CD4-positive, alpha-beta T cell treated with Interleukin-6 for 4 hours (primary cell): ENCODE measurements at regions not wholly inside any gene's neighbourhood (a gene's known extent, or its start where the extent isn't known, plus 50 kb on each side); places are given as distances from the start of the nearest gene placed in this dataset.

ENCODE experiments used
- DNase-seq: peaks from one replicate; pipeline ENCODE4 v3.0.0-alpha.2; 2020; ENCODE audit warnings: mixed read lengths

DNA sequence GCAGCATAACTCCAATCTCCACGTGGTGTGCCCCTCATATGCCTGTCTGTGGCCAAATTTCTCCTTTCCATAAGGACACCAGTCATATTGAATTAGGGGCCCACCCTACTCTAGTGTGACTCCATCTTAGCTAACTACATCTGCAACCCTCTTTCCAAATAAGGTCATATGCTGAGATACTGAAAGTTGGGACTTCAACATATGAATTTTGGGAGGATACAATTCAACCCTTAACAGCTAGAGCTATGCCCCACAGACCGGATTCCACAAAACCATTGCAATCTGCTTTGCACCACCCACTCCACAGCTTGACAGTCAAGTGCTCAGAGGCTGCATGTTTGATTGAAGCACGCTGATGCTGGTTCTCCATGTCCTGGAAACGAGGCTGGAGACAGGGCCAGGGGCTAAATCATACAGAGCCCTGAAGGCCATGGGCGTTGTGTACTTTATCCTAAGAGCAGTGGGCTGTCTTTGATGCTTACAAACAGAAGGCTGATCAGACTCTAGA lies 122.8 kb downstream of the MTX3 start:
- no peak for DNase-seq

DNA sequence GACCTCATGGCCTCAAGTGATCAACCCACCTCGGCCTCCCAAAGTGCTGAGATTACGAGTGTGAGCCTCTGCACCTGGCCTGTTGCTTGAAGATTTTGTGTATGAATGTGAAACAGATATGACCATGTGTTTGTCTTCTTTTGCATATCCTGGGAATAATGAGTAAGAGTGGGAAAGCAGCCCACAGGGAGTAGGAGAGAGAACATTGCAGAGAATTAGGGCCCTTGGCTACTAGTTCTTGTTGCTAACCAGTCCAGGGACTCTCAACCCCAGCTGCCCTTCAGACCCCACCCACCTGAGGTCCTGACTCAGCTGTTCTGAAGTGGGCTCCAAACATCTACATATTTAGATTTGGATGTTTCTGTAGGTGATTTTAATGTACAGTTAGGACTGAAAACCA lies 125.5 kb downstream of the MTX3 start:
- no peak for DNase-seq

DNA sequence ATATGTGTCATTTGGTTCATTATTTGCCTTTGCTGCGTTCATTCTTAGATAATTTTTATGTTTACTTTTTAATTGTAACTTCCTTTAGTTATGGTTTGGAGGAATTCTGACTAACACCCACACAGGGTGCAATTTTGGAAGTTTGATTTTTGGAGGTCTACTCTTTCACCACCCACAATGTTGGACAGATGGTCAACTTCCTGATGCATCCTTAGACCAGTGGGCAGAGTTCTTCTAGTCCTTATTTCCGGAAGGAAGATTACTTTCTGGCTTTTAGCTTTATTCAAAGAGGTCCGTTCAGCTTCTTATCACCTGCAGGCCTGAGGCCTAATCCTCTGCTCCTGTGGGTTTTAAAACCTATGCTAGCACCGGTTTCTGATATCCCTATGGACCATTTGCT lies 126.7 kb downstream of the MTX3 start:
- no peak for DNase-seq

DNA sequence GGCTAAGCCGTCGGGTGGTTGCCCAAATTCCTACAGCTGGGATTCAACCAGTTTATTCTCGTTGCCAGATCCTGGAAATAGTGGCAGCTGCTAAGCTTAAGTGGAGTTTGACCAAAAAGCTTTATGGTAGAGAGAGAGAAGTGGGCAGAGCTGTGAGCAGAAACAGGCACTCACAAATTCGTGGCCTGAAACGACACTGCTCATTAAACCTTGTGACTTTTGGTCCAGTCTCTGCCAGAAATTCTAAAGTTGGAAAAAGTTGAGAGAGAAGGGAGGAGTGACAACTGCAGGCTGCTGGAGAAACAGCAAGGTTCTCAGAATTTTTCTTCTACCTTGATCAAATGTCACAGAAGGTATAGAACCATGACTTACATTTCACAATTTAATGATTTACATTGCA lies 131.5 kb downstream of the MTX3 start:
- no peak for DNase-seq

DNA sequence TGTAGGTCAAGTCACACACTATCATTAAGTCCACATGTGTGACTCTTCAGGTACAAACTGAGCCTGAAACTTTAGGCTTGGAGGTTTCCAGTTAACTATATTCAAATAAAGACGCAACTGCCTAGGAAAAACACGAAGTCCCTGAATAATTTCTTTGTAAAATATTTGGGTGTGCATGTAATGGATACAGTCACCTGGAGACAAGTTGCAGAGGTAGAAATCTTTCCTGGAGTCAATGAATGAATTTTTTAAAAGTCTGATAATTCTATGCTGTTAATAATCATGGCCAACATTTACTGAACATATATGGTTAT lies 132.7 kb downstream of the MTX3 start:
- DNase-seq: no peak

DNA sequence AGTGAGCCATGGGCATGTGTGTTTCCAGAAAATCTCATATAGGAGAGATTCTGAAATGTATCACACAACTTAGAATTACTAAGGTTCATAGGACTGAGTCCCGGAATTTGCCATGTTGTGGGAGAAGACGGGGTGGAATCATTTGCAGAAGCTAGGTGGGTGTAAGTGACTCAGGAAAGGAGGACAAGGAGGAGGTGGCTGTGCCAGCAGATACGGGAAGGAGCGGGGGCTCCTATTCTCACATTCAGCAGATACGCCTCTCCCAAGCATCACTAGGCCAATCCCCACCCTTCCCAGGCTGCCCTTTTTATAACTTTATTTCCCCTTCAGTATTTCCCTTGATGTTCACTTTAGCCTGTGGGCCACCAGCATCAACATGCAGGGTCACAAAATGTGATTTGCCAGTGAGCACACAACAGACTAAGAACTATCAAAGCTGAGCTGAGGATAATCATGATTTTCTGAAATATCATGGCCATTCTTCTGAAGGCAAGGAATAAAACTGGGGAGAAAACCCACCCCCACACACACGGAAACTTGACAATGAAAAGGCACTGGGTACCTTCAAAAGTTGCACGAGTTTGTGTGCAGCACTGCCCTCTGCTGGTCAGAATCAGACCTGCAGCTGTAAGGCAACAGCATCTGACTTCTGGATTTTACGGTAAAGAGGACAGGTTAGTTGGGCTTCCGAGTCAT lies 133.2 kb downstream of the MTX3 start:
- peak; percentile 81 for DNase-seq

DNA sequence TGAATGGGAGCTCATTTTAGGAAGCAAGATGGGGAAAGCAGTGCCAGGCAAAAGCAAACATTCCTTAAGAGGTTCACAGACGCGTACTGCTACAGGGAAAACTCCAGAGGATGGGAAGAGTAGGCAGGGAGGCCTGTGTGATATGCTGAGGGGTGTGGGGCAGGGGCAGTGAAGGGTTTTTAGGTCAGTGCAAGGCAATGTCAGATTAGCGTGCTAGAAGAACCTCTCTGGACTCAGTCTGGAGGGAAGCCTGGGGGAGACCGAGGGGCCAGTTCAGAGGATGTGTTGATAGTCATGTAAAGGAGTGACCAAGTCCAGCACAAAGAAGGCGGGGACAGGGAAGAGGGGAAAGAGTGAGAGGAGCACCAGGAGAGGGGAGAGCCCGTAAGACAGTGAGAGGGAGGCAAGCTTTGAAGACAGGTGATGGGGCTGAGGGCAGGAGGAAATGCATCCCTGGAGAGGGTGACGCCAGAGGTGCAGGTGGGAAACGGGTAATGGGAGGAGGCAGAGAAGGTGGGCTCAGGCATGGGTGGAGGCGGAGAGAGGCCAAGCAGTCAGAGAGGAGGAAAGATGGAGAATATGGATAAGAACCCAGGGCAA lies 134.5 kb downstream of the MTX3 start:
- no peak for DNase-seq

DNA sequence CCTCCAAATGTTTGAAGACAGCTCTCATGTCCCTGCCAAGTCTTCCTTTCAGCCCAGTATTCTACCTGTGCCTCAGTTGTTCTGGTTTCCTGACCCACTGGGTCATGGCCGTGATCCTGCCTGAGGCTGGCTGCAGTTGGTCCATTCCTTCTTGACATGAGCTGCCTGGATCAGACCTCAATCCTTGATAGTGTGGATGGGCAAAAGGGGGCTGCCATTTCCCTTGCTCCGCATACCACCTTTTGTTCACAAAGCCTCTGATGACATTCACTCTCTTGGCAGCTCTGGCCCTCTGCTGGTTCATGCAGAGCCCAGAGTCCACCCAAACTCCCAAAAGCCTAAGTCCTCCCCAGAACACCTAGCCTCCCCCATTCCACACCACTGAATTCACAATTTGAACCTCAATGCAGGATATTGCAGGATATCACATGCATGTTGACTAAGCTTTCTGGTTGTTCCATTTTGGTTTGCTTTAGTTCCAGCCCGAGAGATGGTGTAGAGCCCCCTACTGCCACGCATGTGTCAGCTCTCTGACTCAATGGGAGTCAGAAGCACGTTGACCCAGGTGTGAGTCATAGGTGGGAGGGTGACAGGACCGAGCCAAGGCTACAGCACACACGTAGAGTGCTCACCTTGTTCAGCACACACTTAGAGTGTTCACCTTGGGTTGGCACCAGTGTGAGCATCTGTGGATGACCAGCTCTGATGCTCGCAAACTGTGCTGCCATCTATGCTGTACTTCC lies 137.2 kb downstream of the MTX3 start:
- no peak for DNase-seq

DNA sequence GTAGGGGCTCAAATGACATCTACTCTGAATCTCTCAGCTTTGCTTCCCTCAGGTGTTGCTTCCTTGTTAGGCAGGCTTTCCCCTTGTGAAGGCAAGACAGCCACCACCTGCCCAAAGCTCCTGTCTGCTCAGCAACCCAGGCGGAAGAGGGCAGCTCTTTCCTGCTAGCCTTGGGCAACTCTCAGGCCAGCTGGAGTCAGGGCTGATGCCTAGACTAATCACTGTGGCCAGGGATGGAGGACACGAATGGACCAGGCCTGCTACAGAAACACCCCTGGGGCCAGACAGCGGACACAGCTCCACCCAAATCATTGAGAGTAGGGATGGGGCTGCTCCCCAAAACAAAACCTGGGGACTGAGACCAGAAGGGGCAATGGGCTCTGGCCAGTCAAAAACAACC lies 138.0 kb downstream of the MTX3 start:
- DNase-seq: no peak

DNA sequence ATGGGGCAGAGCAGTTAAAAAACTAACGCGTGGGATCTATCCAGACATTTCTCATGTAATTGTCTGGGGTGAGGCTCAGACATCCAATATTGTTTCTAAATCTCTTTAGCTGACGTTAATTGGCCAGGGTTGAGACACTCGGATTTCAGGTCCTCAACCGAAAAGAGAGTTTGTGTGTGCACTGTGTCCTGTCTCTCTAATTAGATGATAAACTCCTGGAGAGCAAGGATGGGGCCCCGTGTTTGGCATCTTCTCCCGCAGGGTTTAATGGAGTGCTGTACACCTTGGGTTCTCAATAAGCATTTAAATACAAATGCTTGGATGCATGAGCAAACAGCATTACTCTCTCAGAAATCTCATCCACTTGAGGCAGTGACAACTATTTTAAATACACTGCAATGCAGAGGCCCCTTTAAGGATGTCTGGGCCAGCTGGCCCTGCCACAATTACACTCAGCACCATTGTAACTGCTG lies 139.6 kb downstream of the MTX3 start:
- DNase-seq: no peak

DNA sequence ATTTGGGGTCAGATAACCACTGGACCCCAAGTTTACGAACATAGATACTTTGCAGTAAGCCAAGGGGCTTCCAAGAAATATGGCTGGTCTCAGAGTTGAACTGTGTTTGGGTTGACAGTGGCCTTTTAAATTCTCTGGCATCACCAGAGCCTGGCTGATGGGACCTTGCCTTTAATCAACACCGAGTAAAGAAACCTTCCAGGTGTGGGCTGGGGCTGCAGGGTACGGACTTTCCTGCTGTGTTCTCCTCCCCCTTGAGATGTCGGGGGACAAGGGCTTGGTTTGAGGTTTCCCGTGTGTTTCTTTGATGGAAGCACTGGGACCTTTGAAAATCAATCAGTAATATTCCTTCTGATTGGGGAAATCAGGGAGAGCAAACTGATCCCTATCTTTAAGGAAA lies 140.1 kb downstream of the MTX3 start:
- DNase-seq: no peak

DNA sequence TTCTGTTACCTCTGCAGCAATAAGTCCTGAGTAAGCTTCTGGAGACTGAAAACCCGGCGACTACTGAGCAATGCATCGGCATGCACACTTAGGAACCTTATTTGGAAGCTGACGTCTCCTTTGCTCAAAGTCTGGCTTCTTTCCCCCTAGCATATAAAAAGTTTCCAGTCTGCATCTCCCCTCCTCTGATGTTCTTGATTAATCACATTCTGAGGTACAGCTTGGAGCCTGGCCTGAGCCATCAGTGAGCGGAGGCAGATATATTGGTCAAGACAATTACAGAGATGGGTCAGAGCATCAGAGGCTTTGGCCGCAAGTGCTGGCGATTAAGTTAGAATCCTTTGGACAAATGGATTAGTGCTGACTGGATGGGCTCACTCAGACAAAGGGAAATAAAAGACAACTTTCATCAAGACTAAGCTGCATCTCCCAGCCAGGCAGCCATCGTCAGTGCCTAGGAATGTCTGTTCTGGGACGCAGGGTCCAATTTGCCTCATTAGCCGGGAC lies 140.7 kb downstream of the MTX3 start:
- no peak for DNase-seq

DNA sequence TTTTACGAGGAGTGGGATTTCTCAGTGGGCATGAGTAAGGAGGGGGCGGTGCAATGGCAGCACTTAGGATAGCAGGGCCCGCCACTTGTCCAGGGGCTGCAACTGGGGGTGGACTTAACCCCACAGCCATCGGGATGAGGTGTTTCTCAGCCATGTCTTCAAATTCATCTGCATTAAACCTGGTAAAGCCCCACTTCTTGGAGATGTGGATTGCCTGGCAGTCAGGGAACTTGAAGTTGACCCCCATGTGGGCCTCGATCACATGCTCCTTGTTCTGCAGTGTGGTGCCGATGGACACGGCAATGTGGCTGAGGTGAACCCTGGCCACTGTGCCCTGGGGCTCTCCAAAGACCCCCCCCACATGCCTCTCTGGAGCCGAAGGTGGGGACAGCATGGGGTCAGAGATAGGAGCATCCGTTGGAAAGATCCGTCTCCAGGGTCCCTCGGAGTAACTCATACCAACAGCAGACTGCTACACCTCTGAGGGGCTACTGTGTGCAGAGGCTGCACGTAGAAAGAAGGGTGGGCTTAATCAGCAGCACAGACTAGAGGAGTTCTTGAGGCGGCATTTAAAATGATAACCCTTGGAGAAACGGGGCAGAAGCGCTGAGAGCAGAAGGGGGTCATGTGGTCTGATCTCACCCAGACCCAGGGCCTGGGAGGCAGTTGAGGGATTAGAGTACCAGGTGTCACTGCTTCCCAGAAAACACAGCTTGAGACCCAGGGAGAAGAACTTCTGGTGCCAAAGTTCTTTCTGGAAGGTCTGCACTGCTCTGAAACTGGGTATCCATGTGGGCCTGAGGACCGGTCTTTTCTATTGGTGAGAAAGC lies 141.4 kb downstream of the MTX3 start:
- DNase-seq: no peak
